Activated CD4-positive, alpha-beta memory T cell treated with anti-CD3 and anti-CD28 coated beads, Interleukin-2, amount 10 ng/mL, durations not matched to agents 7 days and 5 days (primary cell): ENCODE measurements at regions not wholly inside any gene's neighbourhood (a gene's known extent, or its start where the extent isn't known, plus 50 kb on each side); places are given as distances from the start of the nearest gene placed in this dataset.
A peak's percentile ranks its signal among the peaks of the same experiment; 100 is the strongest.

Experiments
- CTCF ChIA-PET: fragments of 350-600 bp; sonication (Branson Sonifier 250); formaldehyde crosslinking; loops from one replicate; lab custom pipeline; 2021; ENCODE audit warnings: antibody characterized with exemption, inconsistent platforms; lab: Charles Lee
- POLR2A ChIA-PET: fragments of 350-600 bp; sonication (Branson Sonifier 250); formaldehyde crosslinking; loops from one replicate; lab custom pipeline; 2021; ENCODE audit warnings: antibody characterized with exemption; lab: Charles Lee
- DNase-seq: peaks from one replicate; pipeline ENCODE4 v3.0.0-alpha.2; 2020
- H3K27ac Mint-ChIP-seq: one replicate; pipeline ENCODE4 v1.8.0; 2021; ENCODE audit warnings: mild to moderate bottlenecking, mixed read lengths
- H3K27me3 Mint-ChIP-seq: one replicate; pipeline ENCODE4 v1.8.0; 2021; ENCODE audit warnings: mixed read lengths
- H3K36me3 Mint-ChIP-seq: one replicate; pipeline ENCODE4 v1.8.0; 2021; ENCODE audit warnings: low read depth, mixed read lengths
- H3K4me1 Mint-ChIP-seq: one replicate; pipeline ENCODE4 v1.8.0; 2021; ENCODE audit warnings: mixed read lengths
- H3K4me3 Mint-ChIP-seq: one replicate; pipeline ENCODE4 v1.8.0; 2021; ENCODE audit warnings: mild to moderate bottlenecking, mixed read lengths
- H3K9me3 Mint-ChIP-seq: one replicate; pipeline ENCODE4 v1.8.0; 2021; ENCODE audit warnings: mixed read lengths

DNA sequence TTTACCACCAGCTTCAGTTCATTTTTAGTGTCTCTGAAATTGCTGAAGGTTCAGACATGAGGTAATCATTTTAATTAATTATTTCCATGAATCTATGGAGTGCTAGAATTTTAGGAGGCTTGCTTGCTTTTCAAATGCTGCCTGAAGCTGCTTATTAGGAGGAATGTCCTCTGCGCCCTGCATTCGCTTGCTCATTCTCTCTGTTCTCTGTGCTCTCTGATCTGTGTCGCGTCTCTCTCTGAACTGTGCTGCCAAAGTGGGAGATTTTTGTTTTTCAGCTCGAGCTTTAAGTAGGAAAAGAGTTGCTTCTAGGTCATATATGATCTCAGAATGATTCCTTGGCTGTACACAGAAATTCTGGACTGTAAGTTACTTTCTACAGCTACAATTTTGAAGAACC, 101.7 kb upstream of the PRR16 start:
- H3K27ac Mint-ChIP-seq, result no peak overlapping the region
- CTCF ChIA-PET, result no interaction called here

DNA sequence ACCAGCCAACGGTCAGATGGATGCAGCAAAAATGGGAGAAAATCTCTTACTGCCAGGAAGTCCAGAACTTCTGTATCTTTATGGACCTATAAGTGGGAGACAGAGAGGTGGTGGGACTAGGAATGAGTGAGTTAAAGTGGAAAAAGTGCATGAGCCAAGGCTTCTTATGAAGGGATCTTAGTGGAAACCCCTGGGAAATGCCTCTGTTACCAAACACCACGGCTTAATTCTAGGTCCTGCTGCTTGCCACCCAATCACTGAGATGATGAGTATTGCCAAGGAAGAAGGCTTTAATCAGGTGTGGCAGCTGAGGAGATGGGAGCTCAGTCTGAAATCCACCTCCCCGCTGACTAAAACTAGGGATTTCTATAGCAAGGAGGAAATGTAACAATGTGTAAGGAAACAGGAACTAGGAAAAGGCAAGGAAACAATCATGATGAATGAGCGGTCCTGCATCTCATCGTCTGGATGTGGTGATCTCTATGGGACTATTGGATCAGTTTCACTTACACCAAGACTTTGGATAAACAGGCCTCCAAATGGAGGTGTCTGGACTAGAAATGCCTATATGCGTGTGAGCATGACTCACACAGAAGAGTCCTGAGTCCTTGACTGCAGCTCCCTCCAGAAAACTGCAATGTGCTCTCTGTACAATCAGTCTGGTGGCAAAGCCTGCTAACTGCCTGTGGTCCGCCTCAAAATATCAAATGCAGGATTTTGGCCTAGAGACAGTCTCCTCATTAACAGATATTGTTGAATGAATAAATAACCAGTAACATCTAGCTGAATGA, 98.2 kb upstream of the PRR16 start:
- Mint-ChIP-seq H3K4me1 (no peaks in the 10 kb centered on the region), H3K9me3 (no peaks in the 10 kb centered on the region), H3K27me3 (no peaks in the 10 kb centered on the region), H3K36me3 (no peaks in the 10 kb centered on the region), H3K27ac (no peak overlapping the region), H3K4me3 (no peak overlapping the region)
- CTCF ChIA-PET, result no interaction called here
- no peak for DNase-seq
- POLR2A ChIA-PET, result no interaction called here

More for the DNA sequence above, 101.7 kb upstream of the PRR16 start:
- DNase-seq, result no peak
- H3K27me3 Mint-ChIP-seq, result no peaks in the 10 kb centered on the region
- H3K9me3 Mint-ChIP-seq, result no peaks in the 10 kb centered on the region
- H3K4me1 Mint-ChIP-seq, result no peaks in the 10 kb centered on the region
- POLR2A ChIA-PET, result no interaction called here
- no peaks in the 10 kb centered on the region for H3K36me3 Mint-ChIP-seq
- H3K4me3 Mint-ChIP-seq, result no peak overlapping the region

DNA sequence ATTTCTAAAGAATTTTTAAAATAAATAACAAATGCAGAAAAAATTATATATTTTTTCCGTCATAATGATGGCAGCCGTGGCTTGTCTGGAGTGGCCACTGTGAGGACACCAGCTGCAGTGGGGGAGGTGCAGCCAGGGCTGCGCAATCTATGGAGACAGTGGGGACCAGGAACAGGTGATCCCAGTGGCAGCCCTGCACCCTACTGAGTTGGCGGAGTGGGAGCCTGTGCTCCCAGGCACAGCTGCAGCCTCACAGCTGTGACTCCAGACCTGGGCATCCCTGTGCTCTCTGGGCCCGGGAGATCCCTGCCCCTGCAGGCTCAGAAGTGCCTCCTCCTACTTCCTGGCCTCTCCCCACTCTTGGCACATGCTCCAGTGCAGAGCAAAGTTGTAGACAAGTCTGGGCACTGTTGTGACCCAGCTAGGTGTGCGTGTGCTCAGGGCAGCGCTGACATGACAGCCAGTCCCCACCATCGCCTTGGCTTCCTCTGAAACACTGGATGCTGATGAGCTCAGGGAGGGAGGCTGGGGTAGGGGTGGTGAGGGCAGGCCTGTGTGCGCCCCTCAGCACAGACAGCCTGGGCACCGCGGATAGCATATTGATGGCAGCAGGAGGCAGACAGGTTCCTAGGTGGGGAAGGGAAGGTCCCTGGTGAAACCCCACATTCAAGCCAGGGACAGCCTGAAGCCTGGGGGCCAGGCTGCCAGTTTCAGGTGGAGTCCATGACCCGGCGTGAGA, 96.0 kb upstream of the PRR16 start:
- Mint-ChIP-seq H3K36me3 (no peaks in the 10 kb centered on the region), H3K9me3 (no peaks in the 10 kb centered on the region), H3K4me3 (no peak overlapping the region), H3K27me3 (no peaks in the 10 kb centered on the region), H3K4me1 (no peaks in the 10 kb centered on the region), H3K27ac (no peak overlapping the region)
- ChIA-PET CTCF (no interaction called here), POLR2A (no interaction called here)
- no peak for DNase-seq

DNA sequence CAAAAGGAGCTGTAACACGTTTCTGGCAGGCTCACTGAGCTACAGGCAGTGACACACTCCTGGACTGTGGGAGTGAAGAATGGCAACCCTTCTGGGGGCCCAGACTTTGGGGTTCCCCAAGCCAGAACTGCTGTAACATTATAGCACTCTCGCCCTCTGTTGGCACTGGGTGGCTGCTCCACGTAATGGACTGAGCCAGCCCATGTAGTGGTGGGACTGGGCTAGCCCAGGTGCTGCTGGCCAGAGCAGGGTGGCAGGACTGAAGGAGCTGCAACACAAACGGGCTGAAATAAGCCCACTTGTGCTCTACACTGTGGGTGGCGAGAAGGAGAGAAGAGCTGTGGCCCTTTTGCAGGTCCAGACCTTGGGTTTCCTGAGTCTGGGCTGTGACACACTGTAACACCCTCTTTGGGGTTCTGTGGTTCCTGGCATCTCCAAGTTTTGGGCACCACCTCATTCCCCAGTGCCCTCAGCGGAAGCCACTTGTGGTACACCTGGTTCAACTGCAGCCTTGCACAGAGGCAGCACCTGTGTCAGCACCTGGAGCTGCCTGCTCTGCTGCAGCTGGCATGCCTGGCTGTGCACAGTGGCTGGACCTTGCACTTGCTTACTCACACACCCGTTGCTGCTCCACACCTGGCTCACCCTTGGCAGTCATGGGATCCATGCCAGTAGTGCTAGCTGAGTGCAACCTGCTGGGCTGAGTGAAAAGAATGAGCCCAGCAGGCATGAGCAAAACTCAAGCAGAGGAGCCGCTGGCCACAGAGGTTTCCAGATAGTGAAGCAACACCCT, 95.0 kb upstream of the PRR16 start:
- ChIA-PET CTCF (no interaction called here), POLR2A (no interaction called here)
- no peaks in the 10 kb centered on the region for H3K4me1 Mint-ChIP-seq
- H3K36me3 Mint-ChIP-seq, result no peaks in the 10 kb centered on the region
- H3K9me3 Mint-ChIP-seq, result no peaks in the 10 kb centered on the region
- H3K4me3 Mint-ChIP-seq, result no peak overlapping the region
- no peaks in the 10 kb centered on the region for H3K27me3 Mint-ChIP-seq
- DNase-seq, result no peak
- H3K27ac Mint-ChIP-seq, result no peak overlapping the region

DNA sequence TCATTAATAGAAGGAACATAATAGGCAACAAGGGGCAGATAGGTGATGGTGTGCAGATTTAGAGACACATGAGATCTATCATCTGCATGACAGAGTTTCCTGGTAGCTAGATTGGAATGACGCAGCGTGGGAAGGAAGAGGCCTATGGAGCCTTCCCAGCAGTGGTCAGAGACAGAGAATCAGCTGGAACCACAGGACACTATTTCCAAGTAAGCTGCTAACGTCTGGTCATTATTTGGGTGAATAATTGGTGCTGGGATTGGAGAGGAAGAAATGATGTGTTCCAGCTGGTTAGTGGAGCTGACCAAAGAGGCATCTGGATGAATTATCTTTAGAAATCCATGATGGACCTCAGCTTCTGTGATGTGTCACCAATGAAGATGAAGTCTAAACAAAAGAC, 91.2 kb upstream of the PRR16 start:
- Mint-ChIP-seq H3K27ac (no peak overlapping the region), H3K4me3 (no peak overlapping the region), H3K9me3 (peaks cover 4% of the 10 kb centered on the region), H3K36me3 (no peaks in the 10 kb centered on the region), H3K27me3 (no peaks in the 10 kb centered on the region), H3K4me1 (no peaks in the 10 kb centered on the region)
- ChIA-PET POLR2A (no interaction called here), CTCF (no interaction called here)
- DNase-seq, result no peak

DNA sequence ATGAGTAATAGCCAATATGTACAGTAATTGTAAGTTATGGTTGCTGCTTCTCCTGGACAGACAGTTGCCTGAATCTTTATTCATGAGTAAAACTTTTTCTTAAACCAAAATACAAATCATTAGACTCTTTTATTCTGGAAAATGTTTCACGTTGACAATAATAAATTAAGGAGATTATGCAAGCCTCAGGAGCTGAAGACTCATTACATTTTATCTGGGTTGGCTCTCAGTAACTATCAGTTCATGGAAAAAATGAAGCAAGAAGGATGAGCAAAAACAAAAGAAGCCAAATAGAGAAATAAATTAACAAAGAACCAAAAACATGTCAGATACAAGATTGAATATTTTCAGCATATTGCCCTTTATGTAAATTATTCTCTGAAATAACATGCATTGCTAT, 88.9 kb upstream of the PRR16 start:
- no peaks in the 10 kb centered on the region for H3K27me3 Mint-ChIP-seq
- POLR2A ChIA-PET, result no interaction called here

DNA sequence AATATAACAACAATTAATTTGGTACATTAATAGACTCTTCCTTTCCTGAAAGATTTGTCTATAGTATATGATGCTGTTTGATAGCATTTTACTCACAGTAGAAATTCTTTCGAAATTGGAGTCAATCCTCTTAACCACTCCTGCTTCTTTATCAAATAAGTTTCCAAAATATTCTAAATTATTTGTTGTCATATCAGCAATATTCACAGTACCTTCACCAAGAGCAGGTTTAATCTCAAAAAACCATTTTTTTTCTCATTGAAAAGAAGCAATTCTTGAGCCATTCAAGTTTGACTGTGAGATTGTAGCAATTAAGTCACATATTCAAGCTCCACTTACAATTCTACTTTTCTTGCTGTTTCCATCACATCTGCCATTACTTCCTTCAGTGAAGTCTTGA, 83.5 kb upstream of the PRR16 start:
- no peaks in the 10 kb centered on the region for H3K4me1 Mint-ChIP-seq
- ChIA-PET POLR2A (no interaction called here), CTCF (no interaction called here)
- no peak overlapping the region for H3K4me3 Mint-ChIP-seq
- H3K36me3 Mint-ChIP-seq, result no peaks in the 10 kb centered on the region
- no peak overlapping the region for H3K27ac Mint-ChIP-seq
- DNase-seq, result no peak
- no peaks in the 10 kb centered on the region for H3K27me3 Mint-ChIP-seq
- peaks cover 15% of the 10 kb centered on the region for H3K9me3 Mint-ChIP-seq

More for the DNA sequence above, 88.9 kb upstream of the PRR16 start:
- Mint-ChIP-seq H3K27ac (no peak overlapping the region), H3K9me3 (peaks cover 12% of the 10 kb centered on the region), H3K36me3 (no peaks in the 10 kb centered on the region), H3K4me3 (no peak overlapping the region), H3K4me1 (no peaks in the 10 kb centered on the region)
- CTCF ChIA-PET, result no interaction called here
- DNase-seq, result no peak

DNA sequence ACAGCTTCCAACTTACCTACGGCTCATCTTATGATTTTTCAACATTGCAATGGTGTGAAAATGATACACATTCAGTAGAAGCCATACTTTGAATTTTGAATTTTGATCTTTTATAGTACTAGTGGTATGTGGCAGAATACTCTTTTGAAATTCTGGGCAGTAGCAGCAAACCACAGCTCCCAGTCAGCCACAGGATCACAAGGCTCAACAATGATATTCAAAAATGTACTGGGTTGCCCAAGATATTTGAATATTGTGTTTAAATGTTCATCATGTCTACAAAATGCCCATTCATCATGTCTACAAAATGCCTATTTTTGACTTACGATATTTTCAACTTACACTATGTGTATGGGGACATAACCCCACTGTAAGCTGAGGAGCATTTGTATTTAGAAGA, 81.3 kb upstream of the PRR16 start:
- Mint-ChIP-seq H3K27me3 (no peaks in the 10 kb centered on the region), H3K4me3 (no peak overlapping the region), H3K4me1 (peaks cover 5% of the 10 kb centered on the region), H3K27ac (no peak overlapping the region), H3K36me3 (no peaks in the 10 kb centered on the region), H3K9me3 (peaks cover 11% of the 10 kb centered on the region)
- no peak for DNase-seq
- ChIA-PET CTCF (no interaction called here), POLR2A (no interaction called here)

DNA sequence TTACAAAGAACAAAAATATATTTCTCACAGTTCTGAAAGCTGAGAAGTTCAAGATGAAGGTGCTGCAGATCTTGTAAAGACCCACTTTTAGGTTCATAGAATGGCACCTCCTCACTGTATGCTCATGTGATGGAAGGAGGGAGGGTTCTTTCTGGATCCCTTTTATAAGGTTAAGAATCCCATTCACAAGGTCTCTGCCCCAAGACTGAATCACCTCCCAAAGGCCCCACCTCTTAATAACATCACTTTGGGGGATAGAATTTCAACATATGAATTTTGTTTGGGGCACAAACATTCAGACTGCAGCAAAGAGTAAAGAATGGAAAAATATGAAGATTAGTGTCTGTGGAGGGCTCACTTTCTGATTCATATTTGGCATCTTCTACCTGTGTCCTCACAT, 77.1 kb upstream of the PRR16 start:
- Mint-ChIP-seq H3K36me3 (no peaks in the 10 kb centered on the region), H3K9me3 (peaks cover 3% of the 10 kb centered on the region), H3K27ac (no peak overlapping the region), H3K4me3 (no peak overlapping the region), H3K4me1 (peaks cover 15% of the 10 kb centered on the region), H3K27me3 (no peaks in the 10 kb centered on the region)
- no peak for DNase-seq
- ChIA-PET POLR2A (no interaction called here), CTCF (no interaction called here)

DNA sequence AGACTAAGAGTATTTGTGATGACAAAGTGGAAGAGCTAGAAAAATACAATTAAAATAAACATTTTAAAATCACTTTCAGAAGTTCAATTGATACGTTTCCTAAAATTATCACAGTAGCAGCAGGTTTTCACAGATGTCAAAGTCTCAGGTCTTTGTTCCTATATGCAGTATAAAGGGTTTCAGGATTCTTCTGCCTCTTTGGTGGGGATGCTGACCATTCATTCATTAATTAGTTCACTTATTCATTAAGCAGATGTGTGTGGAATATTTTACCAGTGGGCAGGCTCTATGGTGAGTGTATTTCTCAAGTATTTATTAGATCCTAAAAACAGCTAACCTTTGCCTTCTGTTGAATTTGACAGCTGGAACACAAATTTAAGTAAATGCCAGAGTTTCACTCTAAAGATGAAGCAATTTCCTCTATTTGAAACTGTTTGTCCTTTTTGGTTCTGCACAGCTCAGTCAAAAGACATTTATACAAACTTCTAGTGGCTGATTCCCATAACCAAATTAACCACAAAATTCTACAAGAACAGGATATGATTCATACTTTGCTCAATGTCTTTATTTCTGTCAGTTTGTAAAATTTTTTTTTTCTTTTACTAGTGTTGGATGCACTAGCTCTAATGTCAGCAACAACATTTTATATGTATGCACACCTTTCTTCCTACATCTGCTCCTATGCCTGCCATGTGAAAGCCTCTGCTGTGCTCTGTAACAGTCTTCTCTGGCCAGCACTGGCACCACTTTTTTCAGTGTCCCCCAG, 75.9 kb upstream of the PRR16 start:
- Mint-ChIP-seq H3K36me3 (no peaks in the 10 kb centered on the region), H3K9me3 (peaks cover 3% of the 10 kb centered on the region), H3K27ac (peak overlapping the region; percentile 13), H3K4me1 (peaks cover 15% of the 10 kb centered on the region), H3K27me3 (no peaks in the 10 kb centered on the region), H3K4me3 (no peak overlapping the region)
- DNase-seq, result no peak
- ChIA-PET POLR2A (no interaction called here), CTCF (no interaction called here)

DNA sequence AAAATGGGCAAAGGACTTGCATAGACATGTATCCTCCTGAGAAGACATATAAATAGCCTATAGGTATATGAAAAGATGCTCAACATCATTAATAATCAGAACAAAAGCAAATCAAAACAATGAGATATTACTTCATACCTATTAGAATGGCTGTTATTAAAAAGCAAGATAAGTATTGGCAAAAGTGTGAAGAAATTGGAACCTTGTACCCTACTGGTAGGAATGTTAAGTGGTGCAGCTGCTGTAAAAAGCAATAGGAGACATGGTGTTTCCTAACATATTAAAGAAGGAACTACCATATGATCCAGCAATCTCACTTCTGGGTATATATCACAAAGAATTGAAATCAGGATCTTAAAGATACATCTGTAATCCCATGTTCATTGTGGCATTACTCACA, 69.8 kb upstream of the PRR16 start:
- Mint-ChIP-seq H3K27me3 (no peaks in the 10 kb centered on the region), H3K4me1 (no peaks in the 10 kb centered on the region), H3K36me3 (no peaks in the 10 kb centered on the region), H3K9me3 (no peaks in the 10 kb centered on the region), H3K4me3 (no peak overlapping the region), H3K27ac (no peak overlapping the region)
- ChIA-PET CTCF (no interaction called here), POLR2A (no interaction called here)
- DNase-seq, result no peak

DNA sequence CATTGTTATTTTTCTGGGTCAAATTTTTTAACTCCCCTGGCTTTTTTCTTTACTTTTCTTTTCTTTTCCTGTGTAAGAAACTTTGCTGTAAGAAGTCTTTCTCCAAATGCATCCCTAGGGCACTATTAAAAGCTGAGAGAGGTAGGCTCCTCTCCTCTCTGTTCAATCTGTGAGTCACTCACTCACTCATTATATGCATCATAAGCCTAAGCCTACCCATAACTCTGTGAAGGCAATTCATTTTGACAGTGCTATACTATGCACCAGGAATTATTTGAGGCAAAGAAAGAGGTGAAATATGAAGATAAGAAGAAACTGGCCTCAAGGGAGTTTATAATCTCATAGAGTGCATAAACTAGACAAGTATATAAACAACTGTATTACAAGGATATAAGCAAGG, 67.9 kb upstream of the PRR16 start:
- no peaks in the 10 kb centered on the region for H3K27me3 Mint-ChIP-seq
- H3K4me3 Mint-ChIP-seq, result no peak overlapping the region
- ChIA-PET CTCF (no interaction called here), POLR2A (no interaction called here)
- DNase-seq, result no peak
- H3K9me3 Mint-ChIP-seq, result no peaks in the 10 kb centered on the region
- H3K27ac Mint-ChIP-seq, result no peak overlapping the region
- H3K4me1 Mint-ChIP-seq, result no peaks in the 10 kb centered on the region
- H3K36me3 Mint-ChIP-seq, result no peaks in the 10 kb centered on the region

DNA sequence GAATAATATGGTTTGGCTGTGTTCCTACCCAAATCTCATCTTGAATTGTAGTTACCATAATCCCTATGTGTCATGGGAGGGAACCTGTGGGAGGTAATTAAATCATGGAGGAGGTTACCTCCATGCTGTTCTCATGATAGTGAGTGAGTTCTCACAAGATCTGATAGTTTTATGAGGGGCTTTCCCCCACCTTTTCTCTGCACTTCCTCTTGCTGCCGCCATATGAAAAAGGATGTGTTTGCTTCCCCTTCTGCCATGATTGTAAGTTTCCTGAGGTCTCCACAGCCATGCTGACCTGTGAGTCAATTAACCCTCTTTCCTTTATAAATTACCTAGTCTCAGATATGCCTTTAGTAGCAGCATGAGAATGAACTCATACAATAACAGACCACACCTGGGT, 63.7 kb upstream of the PRR16 start:
- ChIA-PET POLR2A (no interaction called here), CTCF (no interaction called here)
- Mint-ChIP-seq H3K36me3 (no peaks in the 10 kb centered on the region), H3K27me3 (no peaks in the 10 kb centered on the region), H3K4me1 (no peaks in the 10 kb centered on the region), H3K4me3 (no peak overlapping the region), H3K27ac (no peak overlapping the region), H3K9me3 (no peaks in the 10 kb centered on the region)
- no peak for DNase-seq
